ENCODE measurements at regions not wholly inside any gene's neighbourhood (a gene's known extent, or its start where the extent isn't known, plus 50 kb on each side); places are given as distances from the start of the nearest gene placed in this dataset.

GRCh38 chr1:4085546-4085945 lies 185.5 kb upstream of the C1orf174 start:
- no peak for DNase-seq (ENCODE audit: extremely low spot score)
- TF ChIP-seq ARNT (IDR thresholded peaks at IDR 0.05) (no peak), L3MBTL2 (conservative IDR thresholded peaks at IDR 0.05) (no peak), HDGF (IDR thresholded peaks at IDR 0.05; ENCODE audit: borderline replicate concordance) (no peak), TARDBP (IDR thresholded peaks at IDR 0.05) (no peak), SUZ12 (IDR thresholded peaks at IDR 0.05) (no peak)
- TF ChIP-seq, protein P1, sequence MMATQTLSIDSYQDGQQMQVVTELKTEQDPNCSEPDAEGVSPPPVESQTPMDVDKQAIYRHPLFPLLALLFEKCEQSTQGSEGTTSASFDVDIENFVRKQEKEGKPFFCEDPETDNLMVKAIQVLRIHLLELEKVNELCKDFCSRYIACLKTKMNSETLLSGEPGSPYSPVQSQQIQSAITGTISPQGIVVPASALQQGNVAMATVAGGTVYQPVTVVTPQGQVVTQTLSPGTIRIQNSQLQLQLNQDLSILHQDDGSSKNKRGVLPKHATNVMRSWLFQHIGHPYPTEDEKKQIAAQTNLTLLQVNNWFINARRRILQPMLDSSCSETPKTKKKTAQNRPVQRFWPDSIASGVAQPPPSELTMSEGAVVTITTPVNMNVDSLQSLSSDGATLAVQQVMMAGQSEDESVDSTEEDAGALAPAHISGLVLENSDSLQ (IDR thresholded peaks at IDR 0.05): no peak
- ChIA-PET POLR2A (no interaction called here), CTCF (no interaction called here)

DNA sequence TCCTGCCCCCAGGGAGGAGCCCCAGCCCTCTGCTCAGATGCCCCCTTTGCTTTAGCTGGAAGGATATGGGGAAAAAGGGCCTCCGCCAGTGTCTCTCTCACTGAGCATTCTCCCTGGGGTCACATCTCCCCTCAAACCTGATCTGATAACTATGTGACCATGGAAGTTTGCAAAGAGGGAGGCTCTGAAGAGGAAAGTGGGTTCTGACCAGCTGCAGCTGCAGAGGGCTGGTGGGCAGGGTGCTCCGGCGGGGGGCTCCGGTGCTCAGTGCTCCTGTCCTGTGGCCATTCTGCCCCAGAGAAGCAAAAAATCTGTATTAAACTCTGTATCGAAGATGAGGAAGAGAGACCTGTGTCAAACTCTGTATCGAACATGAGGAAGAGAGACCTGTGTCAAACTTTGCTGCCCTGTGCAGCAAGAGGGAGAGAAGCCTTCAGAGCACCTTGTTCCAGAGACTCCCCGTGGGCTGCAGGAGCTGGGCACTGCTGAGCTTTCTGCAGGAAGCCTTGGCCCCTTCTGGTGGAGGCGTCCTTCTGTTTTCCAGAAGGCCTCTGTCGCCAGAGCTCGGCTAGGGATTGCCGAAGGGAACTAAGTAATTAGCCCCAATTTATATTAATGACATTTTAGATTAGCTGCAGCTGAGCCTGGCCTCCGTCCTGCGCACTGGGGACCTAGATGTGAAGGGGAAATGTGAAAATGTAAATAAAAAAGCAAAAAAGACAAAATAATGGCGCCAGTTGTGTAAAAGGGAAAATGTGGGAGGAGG lies 186.2 kb upstream of the C1orf174 start:
- DNase-seq (ENCODE audit: extremely low spot score): no peak
- ChIA-PET CTCF (no interaction called here), POLR2A (no interaction called here)
- TF ChIP-seq HDGF (IDR thresholded peaks at IDR 0.05; ENCODE audit: borderline replicate concordance) (no peak), ZNF384 (IDR thresholded peaks at IDR 0.05) (no peak), TARDBP (IDR thresholded peaks at IDR 0.05) (no peak), FOXM1 (IDR thresholded peaks at IDR 0.05; ENCODE audit: borderline replicate concordance) (no peak)

DNA sequence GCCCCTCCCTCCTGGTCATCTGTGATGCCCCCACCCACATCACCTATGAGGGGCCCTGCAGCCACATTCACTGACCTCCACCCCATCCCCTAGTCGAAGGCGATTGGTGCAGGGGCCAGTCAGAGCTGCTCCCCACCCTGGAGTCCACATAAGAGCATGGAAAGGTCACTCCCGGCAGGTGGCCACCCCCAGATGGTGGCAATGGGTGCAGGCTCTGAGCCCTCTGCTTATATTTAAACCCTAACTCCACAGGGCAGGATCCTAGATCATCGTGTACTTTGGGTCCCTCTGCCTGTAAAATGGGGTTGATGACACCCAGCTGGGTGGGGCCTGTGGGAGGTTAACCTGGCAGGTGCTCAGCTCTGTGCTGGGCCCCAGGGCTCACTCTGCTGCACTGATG lies 186.8 kb upstream of the C1orf174 start:
- ChIA-PET POLR2A (no interaction called here), CTCF (no interaction called here)
- TF ChIP-seq L3MBTL2 (conservative IDR thresholded peaks at IDR 0.05): no peak
- no peak for TF ChIP-seq HDGF (IDR thresholded peaks at IDR 0.05; ENCODE audit: borderline replicate concordance)
- no peak for TF ChIP-seq FOXK2 (IDR thresholded peaks at IDR 0.05)
- TF ChIP-seq SUZ12 (IDR thresholded peaks at IDR 0.05): no peak
- TF ChIP-seq, protein P1 (IDR thresholded peaks at IDR 0.05): no peak
- TF ChIP-seq FOXM1 (IDR thresholded peaks at IDR 0.05; ENCODE audit: borderline replicate concordance): no peak
- DNase-seq (ENCODE audit: extremely low spot score): no peak

GRCh38 chr1:4087530-4088420 lies 187.7 kb upstream of the C1orf174 start:
- DNase-seq (ENCODE audit: extremely low spot score): no peak
- ChIA-PET POLR2A (no interaction called here), CTCF (no interaction called here)
- TF ChIP-seq FOXK2 (IDR thresholded peaks at IDR 0.05): no peak
- TF ChIP-seq ARNT (IDR thresholded peaks at IDR 0.05): no peak
- TF ChIP-seq FOXM1 (IDR thresholded peaks at IDR 0.05; ENCODE audit: borderline replicate concordance): no peak
- no peak for TF ChIP-seq FOXA1 (IDR thresholded peaks at IDR 0.05)
- TF ChIP-seq BHLHE40 (IDR thresholded peaks at IDR 0.05; ENCODE audit: borderline replicate concordance): no peak
- TF ChIP-seq SP1 (IDR thresholded peaks at IDR 0.05): no peak
- no peak for TF ChIP-seq HDGF (IDR thresholded peaks at IDR 0.05; ENCODE audit: borderline replicate concordance)
- no peak for TF ChIP-seq NFRKB (IDR thresholded peaks at IDR 0.05)
- TF ChIP-seq CTBP1 (IDR thresholded peaks at IDR 0.05; ENCODE audit: borderline replicate concordance): no peak
- no peak for TF ChIP-seq ZNF384 (IDR thresholded peaks at IDR 0.05)
- no peak for TF ChIP-seq SUZ12 (IDR thresholded peaks at IDR 0.05)

- CTCF ChIA-PET: no interaction called here
- TF ChIP-seq ELF4 (IDR thresholded peaks at IDR 0.05) (no peak), CTBP1 (IDR thresholded peaks at IDR 0.05; ENCODE audit: borderline replicate concordance) (no peak), ARNT (IDR thresholded peaks at IDR 0.05) (no peak)
- POLR2A ChIA-PET: no interaction called here
- no peak for DNase-seq (ENCODE audit: extremely low spot score)
These were observed 188.6 kb upstream of the C1orf174 start for GRCh38 chr1:4088676-4089075.

- CTCF ChIA-PET: no interaction called here
- DNase-seq (ENCODE audit: extremely low spot score): no peak
- TF ChIP-seq CTBP1 (IDR thresholded peaks at IDR 0.05; ENCODE audit: borderline replicate concordance): no peak
- TF ChIP-seq FOXA1 (IDR thresholded peaks at IDR 0.05): no peak
- TF ChIP-seq FOXK2 (IDR thresholded peaks at IDR 0.05): no peak
- no peak for TF ChIP-seq L3MBTL2 (conservative IDR thresholded peaks at IDR 0.05)
- TF ChIP-seq SP1 (IDR thresholded peaks at IDR 0.05): no peak
- TF ChIP-seq FOXM1 (IDR thresholded peaks at IDR 0.05; ENCODE audit: borderline replicate concordance): no peak
- no peak for TF ChIP-seq BHLHE40 (IDR thresholded peaks at IDR 0.05; ENCODE audit: borderline replicate concordance)
- no peak for TF ChIP-seq ZNF384 (IDR thresholded peaks at IDR 0.05)
- no peak for TF ChIP-seq ARNT (IDR thresholded peaks at IDR 0.05)
- TF ChIP-seq, protein P1 (IDR thresholded peaks at IDR 0.05): no peak
- no peak for TF ChIP-seq HDGF (IDR thresholded peaks at IDR 0.05; ENCODE audit: borderline replicate concordance)
- TF ChIP-seq NFRKB (IDR thresholded peaks at IDR 0.05): no peak
- TF ChIP-seq TARDBP (IDR thresholded peaks at IDR 0.05): no peak
- TF ChIP-seq LEF1 (IDR thresholded peaks at IDR 0.05; ENCODE audit: borderline replicate concordance): no peak
- TF ChIP-seq SUZ12 (IDR thresholded peaks at IDR 0.05): no peak
- no peak for TF ChIP-seq ELF4 (IDR thresholded peaks at IDR 0.05)
- POLR2A ChIA-PET: no interaction called here
These were observed 189.5 kb upstream of the C1orf174 start for GRCh38 chr1:4089421-4090175.
